Aorta (tissue), 5 donors: ENCODE measurements at regions not wholly inside any gene's neighbourhood (a gene's known extent, or its start where the extent isn't known, plus 50 kb on each side); places are given as distances from the start of the nearest gene placed in this dataset.

Experiments
- ATAC-seq: fragments of 200-7000 bp; cut with Tn5 transposase; one replicate; pipeline ENCODE4 v1.9.1; 2022; ENCODE audit warnings: moderate library complexity; ENCODE audit not compliant: low FRiP score
- DNase-seq, 2 donors: peaks; one replicate each; pipeline ENCODE4 v3.0.0-alpha.2; 2020
- H3K27ac ChIP-seq, 2 donors: one replicate each; pipeline ENCODE4 v1.5.1; 2013; ENCODE audit warnings: low read length in 2 of 2, mild to moderate bottlenecking in 2 of 2, moderate library complexity in 2 of 2, control low read depth in 1 of 2, inconsistent platforms in 1 of 2, low read depth in 1 of 2
- H3K27me3 ChIP-seq, 2 donors: one replicate each; pipeline ENCODE4 v1.6.1; 2013; ENCODE audit warnings: control low read depth in 1 of 2, low read length in 1 of 2, mild to moderate bottlenecking in 1 of 2, moderate library complexity in 1 of 2; ENCODE audit not compliant: insufficient read depth in 2 of 2, control insufficient read depth in 1 of 2
- H3K36me3 ChIP-seq, 2 donors: one replicate each; pipeline ENCODE4 v1.6.1; 2013; ENCODE audit warnings: control low read depth in 1 of 2, low read length in 1 of 2, mild to moderate bottlenecking in 1 of 2; ENCODE audit not compliant: insufficient read depth in 2 of 2, control insufficient read depth in 1 of 2
- H3K4me1 ChIP-seq, 2 donors: one replicate each; pipeline ENCODE4 v1.6.1; 2013; ENCODE audit warnings: low read length in 2 of 2, control low read depth in 1 of 2, mild to moderate bottlenecking in 1 of 2, moderate library complexity in 1 of 2; ENCODE audit not compliant: insufficient read depth in 2 of 2, control insufficient read depth in 1 of 2
- H3K4me3 ChIP-seq, 2 donors: one replicate each; pipeline ENCODE4 v1.5.1; 2013; ENCODE audit warnings: low read length in 2 of 2, control low read depth in 1 of 2, mild to moderate bottlenecking in 1 of 2
- H3K9me3 ChIP-seq: one replicate; pipeline ENCODE4 v1.6.1; 2013; ENCODE audit warnings: mild to moderate bottlenecking, low read length; ENCODE audit not compliant: control insufficient read depth
- WGBS, 2 donors: extraction: QIAGEN DNeasy Blood & Tissue Kit; methylation state at CpG; one replicate each; pipeline ENCODE4 v1.1.7; 2013; 5-methylcytosine and 5-hydroxymethylcytosine counted together
- intact Hi-C, 2 donors: fragments of 100-400 bp; cut with DNase I; formaldehyde crosslinking; loops; one replicate each; pipeline versions ENCODE4 v1.14.2 to v1.15.0; 2022
- donor health status: healthy with polysubstance abuse.
- donor health status: Bipolar disorder and iron deficiency.
- donor health status: DM: no; HTN: no; CAD: no.
- donor health status: DM: no; HTN: no; CAD: no.
- donor health status: DM: yes; HTN: yes; CAD: no.

DNA sequence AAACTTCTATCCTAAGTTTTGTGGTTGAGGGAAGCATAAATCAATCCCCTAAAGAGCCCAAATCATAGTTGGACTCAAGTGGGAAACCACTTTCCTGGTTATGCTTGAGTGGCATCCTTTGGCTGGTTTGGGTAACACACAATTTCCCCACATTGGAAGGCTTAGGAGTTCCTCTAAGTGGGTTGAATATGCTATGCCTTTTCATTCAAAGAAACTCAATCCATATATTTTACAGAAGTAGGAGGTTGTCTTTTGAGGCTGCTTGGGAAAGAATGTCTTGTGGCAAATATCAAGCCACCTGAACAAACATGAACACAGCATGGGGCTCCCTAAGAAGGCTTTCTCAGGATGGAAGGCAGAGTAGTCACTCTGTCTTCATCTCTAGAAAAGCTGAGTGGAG is 121.1 kb downstream of the SPATA31D1 start:
- Histone ChIP-seq H3K27ac (no peak overlapping the region), H3K27me3 (no peaks in the 10 kb centered on the region), H3K9me3 (no peaks in the 10 kb centered on the region), H3K4me3 (no peak overlapping the region), H3K4me1 (no peaks in the 10 kb centered on the region), H3K36me3 (no peaks in the 10 kb centered on the region)
- intact Hi-C loops, result no loop called here
- ATAC-seq (no peak), DNase-seq (no peak)

DNA sequence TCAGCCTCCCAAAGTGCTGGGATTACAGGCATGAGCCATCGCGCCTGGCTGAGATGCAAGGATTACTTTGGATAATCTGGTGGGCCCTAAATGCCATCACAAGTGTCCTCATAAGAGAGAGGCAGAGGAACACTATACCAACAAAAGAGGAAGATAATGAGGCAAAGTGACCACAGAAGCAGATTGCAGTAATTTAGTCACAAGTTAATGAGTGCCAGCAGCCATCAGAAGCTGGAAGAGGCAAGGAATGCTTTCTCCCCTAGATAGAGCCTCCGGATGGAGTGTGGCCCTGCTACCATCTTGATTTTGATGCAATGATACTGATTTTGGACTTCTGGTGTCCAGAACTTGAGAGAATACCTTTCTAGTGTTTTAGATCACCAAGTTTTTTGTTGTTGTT is 122.3 kb downstream of the SPATA31D1 start:
- no peaks in the 10 kb centered on the region for H3K36me3 ChIP-seq
- no peak overlapping the region for H3K27ac ChIP-seq
- no peak for ATAC-seq
- no peaks in the 10 kb centered on the region for H3K9me3 ChIP-seq
- no peak for DNase-seq
- intact Hi-C loops, result no loop called here
- no peak overlapping the region for H3K4me3 ChIP-seq
- WGBS, 2 donors, result 96 to 97% methylated on average over 3 of the region's 3 CpGs
- no peaks in the 10 kb centered on the region for H3K4me1 ChIP-seq
- no peaks in the 10 kb centered on the region for H3K27me3 ChIP-seq

DNA sequence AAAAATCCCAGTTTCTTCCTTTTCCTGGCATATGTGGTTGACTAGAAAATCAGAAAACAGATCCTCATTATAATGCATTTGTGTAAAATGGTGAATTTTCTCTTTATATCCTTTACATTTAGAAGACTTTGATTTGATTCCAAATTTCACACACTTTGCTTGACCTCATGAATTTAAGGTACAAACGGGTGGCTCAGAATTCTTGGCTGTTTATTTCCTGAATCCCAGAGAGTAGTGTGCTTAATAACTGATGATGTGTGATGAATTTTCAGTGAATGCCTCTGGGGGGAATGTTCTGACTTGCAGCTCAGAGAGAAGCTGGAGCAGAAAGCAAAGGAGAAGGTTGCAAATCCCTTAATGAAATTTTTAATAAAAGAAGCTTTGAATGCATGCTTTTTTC is 126.8 kb downstream of the SPATA31D1 start:
- no peak for ATAC-seq
- 86 to 87% methylated on average over 1 of the region's 1 CpG for WGBS, 2 donors
- Histone ChIP-seq H3K9me3 (no peaks in the 10 kb centered on the region), H3K27ac (no peak overlapping the region), H3K36me3 (no peaks in the 10 kb centered on the region), H3K4me3 (no peak overlapping the region), H3K4me1 (no peaks in the 10 kb centered on the region), H3K27me3 (no peaks in the 10 kb centered on the region)
- DNase-seq, result no peak
- intact Hi-C loops, result no loop called here

DNA sequence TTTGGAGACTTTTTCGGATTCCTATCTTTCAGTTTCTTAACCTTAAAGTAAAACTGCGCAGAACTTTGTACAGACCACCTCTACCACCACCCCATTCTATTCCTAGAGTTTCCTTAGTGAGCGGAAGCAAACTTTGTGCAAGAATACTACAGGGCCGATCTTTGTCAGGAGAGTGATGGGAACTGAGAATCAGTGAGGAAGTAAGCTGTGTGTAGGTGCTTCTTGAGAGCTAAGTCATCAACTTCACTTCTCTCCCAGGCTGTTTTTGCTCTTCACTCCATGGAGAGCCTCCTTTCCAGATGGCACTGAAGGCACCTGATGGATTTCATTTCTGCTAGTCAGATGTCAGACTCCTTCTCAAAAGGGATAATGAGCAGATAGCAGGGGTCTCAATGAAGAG is 127.3 kb downstream of the SPATA31D1 start:
- intact Hi-C loops, result no loop called here
- Histone ChIP-seq H3K27me3 (no peaks in the 10 kb centered on the region), H3K36me3 (no peaks in the 10 kb centered on the region), H3K27ac (no peak overlapping the region), H3K9me3 (no peaks in the 10 kb centered on the region), H3K4me3 (no peak overlapping the region), H3K4me1 (no peaks in the 10 kb centered on the region)
- DNase-seq (no peak), ATAC-seq (no peak)
- WGBS, 2 donors, result 94 to 96% methylated on average over 4 of the region's 4 CpGs

DNA sequence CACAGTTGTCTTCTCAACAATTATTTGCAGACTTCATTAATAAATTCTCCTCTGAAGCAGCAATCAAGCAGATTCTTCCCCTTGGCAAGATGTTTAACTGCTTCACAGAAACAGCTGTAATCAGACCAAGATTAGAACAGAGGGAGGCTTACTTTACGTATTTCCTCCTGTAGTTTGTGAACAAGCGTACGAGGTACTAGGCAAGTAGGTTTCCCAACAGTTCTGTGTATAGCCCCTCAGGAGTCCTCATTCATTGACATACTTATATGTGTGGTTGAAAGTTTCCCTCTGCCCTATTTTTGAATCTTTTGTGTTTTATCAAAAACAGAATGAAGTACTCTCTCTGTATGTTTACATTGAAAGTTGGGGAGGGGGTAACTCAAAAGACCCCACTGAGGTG is 128.0 kb downstream of the SPATA31D1 start:
- no peak for DNase-seq
- Histone ChIP-seq H3K4me1 (no peaks in the 10 kb centered on the region), H3K27ac (no peak overlapping the region), H3K36me3 (no peaks in the 10 kb centered on the region), H3K4me3 (no peak overlapping the region), H3K9me3 (no peaks in the 10 kb centered on the region), H3K27me3 (no peaks in the 10 kb centered on the region)
- intact Hi-C loops, result no loop called here
- WGBS, 2 donors, result 88 to 95% methylated on average over 3 of the region's 3 CpGs
- no peak for ATAC-seq

DNA sequence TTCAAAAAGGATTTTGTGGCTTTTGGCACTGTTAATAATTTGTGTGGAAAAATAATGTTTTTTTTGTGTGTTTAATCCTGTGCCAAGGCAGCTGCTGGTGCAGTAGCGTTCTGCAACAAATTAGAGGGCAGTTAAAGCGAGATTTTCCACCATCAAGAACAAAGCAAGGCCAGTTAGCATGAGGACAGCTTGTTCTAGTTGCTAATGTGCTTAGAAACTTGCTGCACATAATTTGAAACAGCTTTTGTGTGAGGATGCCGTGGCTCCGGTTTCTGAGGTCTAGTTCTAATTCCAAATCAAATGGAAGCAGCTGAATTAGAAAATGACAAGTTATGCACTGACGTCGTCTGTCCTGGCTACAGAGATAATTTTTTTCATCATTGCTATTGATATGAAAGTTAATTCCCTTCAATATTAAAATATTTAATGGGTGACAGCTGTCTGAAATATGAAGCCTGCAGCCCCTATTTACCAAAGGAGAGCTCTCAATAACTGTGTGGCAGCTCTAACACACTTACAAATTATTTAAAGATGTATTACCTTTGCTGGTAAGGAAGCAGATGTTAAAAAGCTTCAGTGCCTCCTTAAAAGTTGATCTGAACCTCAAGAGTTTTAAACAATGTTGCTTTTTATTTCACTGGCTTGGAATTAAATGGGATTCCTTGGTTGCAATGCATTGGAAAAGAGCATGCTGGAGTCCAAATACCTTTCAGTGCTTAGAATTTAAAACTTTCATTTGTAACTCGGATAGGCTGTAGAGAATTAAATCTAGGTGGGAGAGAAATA is 128.6 kb downstream of the SPATA31D1 start:
- Histone ChIP-seq H3K36me3 (no peaks in the 10 kb centered on the region), H3K4me1 (no peaks in the 10 kb centered on the region), H3K27ac (no peak overlapping the region), H3K9me3 (no peaks in the 10 kb centered on the region), H3K4me3 (no peak overlapping the region), H3K27me3 (no peaks in the 10 kb centered on the region)
- ATAC-seq (no peak), DNase-seq (no peak)
- intact Hi-C loops, result no loop called here
- WGBS, 2 donors, result 20 to 22% methylated on average over 7 of the region's 7 CpGs

DNA sequence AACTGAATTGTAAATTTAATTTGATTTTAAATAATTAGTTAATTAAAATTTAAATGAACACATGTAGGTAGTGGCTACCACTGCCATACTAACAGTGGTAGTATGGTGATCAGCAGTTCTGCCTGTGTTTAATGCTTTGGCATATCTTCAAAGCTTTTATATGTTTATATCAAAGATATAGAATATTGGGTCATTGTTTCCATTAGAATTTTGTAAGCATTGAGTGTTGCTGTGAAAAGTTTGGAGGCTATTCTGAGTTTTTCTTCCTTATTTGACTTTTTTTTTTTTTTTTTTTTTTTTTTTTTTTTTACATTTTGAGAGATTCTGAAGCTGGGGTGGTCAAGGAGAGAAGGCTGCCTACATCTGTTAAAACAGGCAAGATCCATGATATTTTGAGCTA is 134.2 kb downstream of the SPATA31D1 start:
- Histone ChIP-seq H3K27ac (no peak overlapping the region), H3K4me1 (no peaks in the 10 kb centered on the region), H3K27me3 (no peaks in the 10 kb centered on the region), H3K9me3 (no peaks in the 10 kb centered on the region), H3K36me3 (no peaks in the 10 kb centered on the region), H3K4me3 (no peak overlapping the region)
- DNase-seq (no peak), ATAC-seq (no peak)
- intact Hi-C loops, result no loop called here

DNA sequence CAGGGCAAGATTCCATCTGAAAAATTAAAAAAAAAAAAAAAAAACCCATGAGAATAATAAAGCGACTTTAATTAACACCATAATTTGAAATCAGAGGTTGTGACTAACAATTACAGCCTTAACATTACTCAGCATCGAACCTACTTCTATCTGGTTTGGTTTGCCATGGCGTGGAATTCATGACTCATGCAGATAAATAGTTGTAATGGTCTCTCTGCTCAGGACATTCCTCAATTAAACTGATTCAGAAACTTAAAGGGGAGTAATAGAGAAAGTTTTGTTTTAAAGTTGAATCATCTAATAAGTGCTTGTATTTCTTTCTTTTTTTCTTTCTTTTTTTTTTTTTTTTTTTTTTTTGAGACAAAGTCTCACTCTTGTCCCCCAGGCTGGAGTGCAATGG is 135.5 kb downstream of the SPATA31D1 start:
- H3K36me3 ChIP-seq, result no peaks in the 10 kb centered on the region
- H3K9me3 ChIP-seq, result no peaks in the 10 kb centered on the region
- WGBS, 2 donors, result 78 to 79% methylated on average over 3 of the region's 3 CpGs
- no peaks in the 10 kb centered on the region for H3K4me1 ChIP-seq
- ATAC-seq, result no peak
- intact Hi-C loops, result no loop called here
- DNase-seq, result no peak
- H3K27ac ChIP-seq, result no peak overlapping the region
- no peaks in the 10 kb centered on the region for H3K27me3 ChIP-seq
- no peak overlapping the region for H3K4me3 ChIP-seq

DNA sequence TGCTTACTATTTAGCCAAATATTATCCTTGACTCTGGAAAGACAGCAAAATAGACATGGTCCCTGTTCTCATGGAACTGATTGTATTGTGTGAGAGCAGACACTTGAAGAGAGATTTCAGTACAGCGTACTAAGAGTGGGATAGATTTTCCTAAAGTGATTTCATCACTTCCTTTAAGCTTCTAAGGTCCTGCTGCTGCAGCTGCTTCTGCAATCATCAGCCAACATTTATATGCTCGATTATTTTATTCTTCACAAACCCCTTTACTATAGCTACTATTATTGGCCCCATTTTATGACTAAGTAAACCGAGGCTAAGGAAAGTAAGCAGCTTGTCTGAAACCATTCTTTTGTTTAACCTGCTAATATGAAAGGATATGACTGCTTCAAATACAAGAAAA is 137.7 kb downstream of the SPATA31D1 start:
- H3K36me3 ChIP-seq, result no peaks in the 10 kb centered on the region
- DNase-seq (no peak), ATAC-seq (no peak)
- H3K4me1 ChIP-seq, result no peaks in the 10 kb centered on the region
- 64 to 76% methylated on average over 3 of the region's 3 CpGs for WGBS, 2 donors
- H3K4me3 ChIP-seq, result no peak overlapping the region
- no peaks in the 10 kb centered on the region for H3K27me3 ChIP-seq
- H3K9me3 ChIP-seq, result no peaks in the 10 kb centered on the region
- intact Hi-C loops, result no loop called here
- H3K27ac ChIP-seq, result no peak overlapping the region
